Stimulated activated CD8-positive, alpha-beta memory T cell treated with anti-CD3 and anti-CD28 coated beads, Interleukin-2, amount 100 ng/mL, for 1 hour (primary cell): ENCODE measurements at regions not wholly inside any gene's neighbourhood (a gene's known extent, or its start where the extent isn't known, plus 50 kb on each side); places are given as distances from the start of the nearest gene placed in this dataset.
"Not testable (repeated sequence)": the region's sequence is repeated elsewhere in the genome, so short reads cannot be mapped to it uniquely, and the experiment has no call there.

Experiments used
- DNase-seq, 2 donors: peaks; one replicate each; pipeline ENCODE4 v3.0.0-alpha.2; 2020; ENCODE audit warnings: low read depth in 2 of 2

GRCh38 chr1:146326863-146327262, 98.0 kb upstream of the NOTCH2NLA start:
- not testable (repeated sequence) for DNase-seq

GRCh38 chr1:146324463-146324862, 95.6 kb upstream of the NOTCH2NLA start:
- not testable (repeated sequence) for DNase-seq

DNA sequence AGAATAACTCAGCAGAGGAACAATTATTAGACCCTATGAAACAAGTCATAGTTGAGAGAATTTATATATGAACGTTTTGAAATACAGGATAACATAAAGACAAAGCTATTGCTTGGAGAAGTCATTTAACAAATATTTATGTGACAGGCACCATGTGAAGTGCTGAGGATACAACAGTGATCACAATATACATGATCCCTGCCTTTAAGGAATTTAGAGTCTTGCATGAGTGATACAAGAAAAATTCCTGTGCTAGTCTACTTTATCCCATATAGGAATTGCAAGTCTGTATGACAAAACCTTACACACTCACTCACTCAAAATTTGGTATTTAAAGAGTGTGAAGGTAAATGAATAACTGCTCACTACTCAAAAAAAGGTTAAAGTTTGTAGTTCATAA, 94.5 kb upstream of the NOTCH2NLA start:
- not testable (repeated sequence) for DNase-seq

GRCh38 chr1:146322893-146323292, 94.1 kb upstream of the NOTCH2NLA start:
- DNase-seq: not testable (repeated sequence)

- not testable (repeated sequence) for DNase-seq
These were observed 89.9 kb upstream of the NOTCH2NLA start for GRCh38 chr1:146318715-146319114.

GRCh38 chr1:146317785-146318184, 89.0 kb upstream of the NOTCH2NLA start:
- not testable (repeated sequence) for DNase-seq

- not testable (repeated sequence) for DNase-seq
These were observed 85.8 kb upstream of the NOTCH2NLA start for GRCh38 chr1:146314449-146315246.

GRCh38 chr1:146310579-146310978, 81.8 kb upstream of the NOTCH2NLA start:
- DNase-seq: not testable (repeated sequence)

DNA sequence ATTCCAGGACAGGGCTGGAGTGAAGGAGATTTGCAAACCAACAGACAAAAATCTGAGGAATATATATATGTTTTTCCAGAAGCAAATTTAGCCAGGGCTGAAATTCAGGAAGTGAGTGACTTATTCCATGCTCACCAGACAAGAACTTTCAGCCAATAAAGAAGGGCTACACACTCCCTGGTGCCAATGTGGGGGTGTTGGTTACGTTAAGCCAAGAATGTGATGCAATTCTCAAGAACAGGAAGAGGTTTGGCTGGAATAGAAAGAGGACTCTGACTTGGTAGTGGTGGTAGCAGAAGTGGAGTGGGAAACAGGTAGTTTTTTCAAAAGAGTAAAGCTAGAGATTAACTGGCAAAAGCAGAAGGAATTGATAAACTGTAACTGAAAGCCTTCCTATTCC, 80.6 kb upstream of the NOTCH2NLA start:
- DNase-seq: not testable (repeated sequence)

- DNase-seq: not testable (repeated sequence)
These were observed 80.1 kb upstream of the NOTCH2NLA start for GRCh38 chr1:146308892-146309291.

DNA sequence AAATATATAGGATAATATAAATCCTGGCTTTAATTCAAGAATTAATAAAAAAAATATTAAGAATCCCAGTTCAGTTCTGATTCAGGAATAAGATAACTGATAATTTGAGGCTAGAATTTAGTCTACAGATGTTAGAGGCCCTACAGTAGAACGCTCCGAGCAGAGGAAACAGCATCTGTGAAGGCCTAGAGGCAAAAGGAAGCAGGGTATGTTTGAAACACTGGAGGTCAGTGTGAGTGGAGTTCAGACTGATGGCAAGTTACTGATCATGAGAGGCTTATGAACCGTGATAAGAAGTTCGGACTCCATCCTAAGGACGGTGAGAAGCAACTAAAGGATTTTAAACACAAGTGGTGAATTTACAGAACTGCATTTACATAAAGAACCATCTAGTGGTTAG, 79.3 kb upstream of the NOTCH2NLA start:
- DNase-seq: not testable (repeated sequence)

DNA sequence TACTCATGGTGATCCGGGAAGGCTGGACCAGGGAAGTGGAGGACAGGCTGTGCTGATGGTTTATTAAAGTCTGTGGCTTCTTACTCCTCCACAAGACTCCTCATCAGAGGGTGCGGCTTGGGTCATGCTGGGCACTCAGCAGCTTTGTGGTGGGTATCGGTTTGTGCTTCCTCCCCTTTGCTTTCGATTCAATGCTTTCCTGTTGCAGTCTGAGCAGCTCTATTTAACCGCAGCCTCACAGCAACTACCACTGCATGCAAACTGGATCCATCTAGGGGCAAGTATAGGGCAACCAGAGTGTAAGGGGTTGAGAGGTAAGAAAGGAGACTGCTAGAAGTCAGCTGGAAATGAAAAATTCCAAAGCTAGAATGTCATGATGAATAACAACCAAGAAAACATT, 78.8 kb upstream of the NOTCH2NLA start:
- not testable (repeated sequence) for DNase-seq

DNA sequence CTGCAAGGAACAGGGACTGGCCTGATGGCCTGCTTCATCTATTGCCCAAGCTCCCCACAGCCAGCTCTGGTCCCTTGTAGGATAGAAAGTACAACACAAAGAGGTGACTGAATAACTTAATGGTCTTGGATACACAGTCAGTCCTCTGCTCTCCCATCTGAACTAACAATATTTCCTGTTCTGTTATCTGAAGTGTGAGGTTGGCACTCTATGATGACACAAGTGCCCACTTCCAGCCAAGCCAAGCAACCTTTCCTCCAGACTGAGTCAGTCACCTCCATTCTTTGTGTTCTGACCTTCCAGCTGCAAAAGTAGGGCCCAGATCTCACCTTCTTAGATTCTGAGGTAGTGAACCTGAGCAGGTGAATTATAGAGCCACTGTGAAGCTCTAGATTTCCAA, 77.8 kb upstream of the NOTCH2NLA start:
- not testable (repeated sequence) for DNase-seq

GRCh38 chr1:146305442-146305841, 76.6 kb upstream of the NOTCH2NLA start:
- not testable (repeated sequence) for DNase-seq

DNA sequence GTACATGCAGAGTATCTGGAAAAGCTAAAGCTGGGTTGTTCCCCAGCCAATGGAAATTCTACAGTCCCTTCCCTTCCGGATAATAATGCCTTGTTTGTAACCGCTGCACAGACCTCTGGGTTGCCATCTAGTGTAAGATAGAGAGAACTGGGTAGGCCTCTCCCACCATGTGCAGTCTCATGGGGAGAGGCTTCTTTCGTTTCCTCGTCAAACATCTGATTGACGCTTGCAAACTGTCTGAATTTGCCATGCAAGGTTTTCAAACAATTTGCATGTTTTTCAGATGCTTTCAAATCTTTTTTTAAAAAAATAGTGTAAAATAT, 69.7 kb upstream of the NOTCH2NLA start:
- DNase-seq: not testable (repeated sequence)

DNA sequence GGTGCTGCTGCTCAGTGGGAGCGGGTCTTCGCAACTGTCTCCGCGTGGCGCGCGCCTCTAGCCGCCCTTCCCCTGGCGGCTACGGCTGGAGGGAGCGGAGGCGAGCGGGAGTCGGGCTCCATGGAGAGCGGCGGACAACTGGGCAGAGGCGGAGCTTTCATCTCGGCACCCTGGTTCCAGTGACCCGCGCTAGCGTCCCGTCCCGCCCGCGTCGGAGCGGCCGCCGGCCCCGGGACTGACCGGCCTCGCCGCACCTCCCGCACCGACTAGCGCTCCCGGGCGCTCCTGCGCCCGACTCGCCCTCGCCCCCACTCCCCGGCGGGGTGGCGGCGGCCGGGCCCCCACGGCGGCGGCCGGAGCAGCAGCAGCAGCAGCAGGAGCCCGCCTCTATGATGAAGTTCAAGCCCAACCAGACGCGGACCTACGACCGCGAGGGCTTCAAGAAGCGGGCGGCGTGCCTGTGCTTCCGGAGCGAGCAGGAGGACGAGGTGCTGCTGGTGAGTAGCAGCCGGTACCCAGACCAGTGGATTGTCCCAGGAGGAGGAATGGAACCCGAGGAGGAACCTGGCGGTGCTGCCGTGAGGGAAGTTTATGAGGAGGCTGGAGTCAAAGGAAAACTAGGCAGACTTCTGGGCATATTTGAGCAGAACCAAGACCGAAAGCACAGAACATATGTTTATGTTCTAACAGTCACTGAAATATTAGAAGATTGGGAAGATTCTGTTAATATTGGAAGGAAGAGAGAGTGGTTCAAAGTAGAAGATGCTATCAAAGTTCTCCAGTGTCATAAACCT, 69.2 kb upstream of the NOTCH2NLA start:
- not testable (repeated sequence) for DNase-seq

DNA sequence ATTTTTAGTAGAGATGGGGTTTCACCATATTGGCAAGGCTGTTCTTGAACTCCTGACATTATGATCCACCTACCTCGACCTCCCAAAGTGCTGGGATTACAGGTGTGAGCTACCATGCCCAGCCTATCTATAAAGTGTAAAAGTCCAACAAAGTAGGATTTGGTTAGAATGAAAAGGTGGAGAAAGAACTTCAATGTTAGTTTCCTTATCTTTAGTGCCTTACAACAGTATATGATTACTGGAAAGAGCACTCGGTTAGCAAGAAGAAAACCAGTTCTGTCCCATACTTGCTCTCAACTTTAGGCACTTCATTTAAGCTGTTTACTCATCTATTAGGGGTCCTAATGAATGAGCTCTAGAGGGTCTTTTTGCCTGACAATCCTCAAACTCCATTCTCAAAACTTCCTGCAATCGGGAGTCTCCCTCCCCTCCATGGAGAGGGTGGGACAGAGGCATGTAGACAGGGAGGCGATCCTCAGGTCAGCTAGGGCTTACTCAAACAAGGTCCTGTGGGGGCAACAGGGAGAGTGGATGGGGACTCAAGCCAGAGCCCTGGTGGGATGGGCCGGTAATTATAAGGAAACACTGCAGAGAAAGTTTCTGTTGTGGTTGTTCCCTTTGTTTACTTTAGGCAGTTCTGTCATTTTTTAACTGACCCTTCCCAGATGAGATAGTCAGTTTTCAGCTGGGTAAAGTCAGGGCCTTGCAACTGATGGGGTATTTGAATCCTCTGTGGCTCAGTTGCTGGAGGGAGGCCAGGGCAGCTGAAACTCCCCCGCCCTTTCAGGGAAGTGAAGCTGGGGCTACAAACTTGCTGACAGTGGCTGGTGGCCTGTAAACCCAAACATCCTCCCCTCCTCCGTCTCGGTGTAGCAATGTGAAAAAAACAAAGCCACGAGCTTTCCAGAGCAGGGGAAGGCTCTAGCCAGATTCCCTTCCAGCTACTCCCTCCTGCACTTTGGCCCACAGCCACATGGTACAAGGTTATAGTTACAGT, 64.4 kb upstream of the NOTCH2NLA start:
- not testable (repeated sequence) for DNase-seq

- not testable (repeated sequence) for DNase-seq
These were observed 63.6 kb upstream of the NOTCH2NLA start for GRCh38 chr1:146292424-146292823.

DNA sequence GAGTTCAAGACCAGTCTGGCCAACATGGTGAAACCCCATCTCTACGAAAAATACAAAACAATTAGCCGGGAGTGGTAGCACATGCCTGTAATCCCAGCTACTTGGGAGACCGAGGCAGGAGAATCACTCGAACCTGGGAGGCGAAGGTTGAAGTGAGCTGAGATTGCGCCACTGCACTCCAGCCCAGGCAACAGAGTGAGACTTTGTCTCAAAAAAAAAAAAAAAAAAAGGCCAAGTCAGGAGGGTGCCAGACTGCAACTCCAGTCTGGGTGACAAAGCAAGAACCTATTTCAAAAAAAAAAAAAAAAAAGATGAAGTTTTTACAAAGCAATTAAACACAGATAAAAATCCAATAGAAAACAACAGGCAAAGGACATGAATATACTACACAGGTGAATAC, 59.1 kb upstream of the NOTCH2NLA start:
- DNase-seq: not testable (repeated sequence)

GRCh38 chr1:146284760-146285159, 55.9 kb upstream of the NOTCH2NLA start:
- DNase-seq: not testable (repeated sequence)

DNA sequence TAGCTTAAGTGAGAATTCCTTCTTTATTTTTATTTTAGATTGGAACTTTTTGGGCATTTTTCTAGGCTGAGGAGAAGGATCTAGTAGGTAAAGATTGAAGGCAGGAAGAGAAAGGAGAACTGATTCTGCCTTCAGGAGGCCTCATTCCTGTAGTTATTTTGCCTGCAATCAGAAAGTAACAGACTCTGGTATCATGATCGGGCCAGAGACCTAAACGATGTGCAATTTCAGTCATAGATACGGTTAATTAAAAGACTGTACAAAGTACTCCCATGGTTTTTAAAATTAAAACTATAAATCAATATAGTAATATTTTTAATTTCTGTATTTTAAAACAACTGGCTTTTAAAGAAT, 54.7 kb upstream of the NOTCH2NLA start:
- DNase-seq: not testable (repeated sequence)
